ENCODE measurements at regions not wholly inside any gene's neighbourhood (a gene's known extent, or its start where the extent isn't known, plus 50 kb on each side); places are given as distances from the start of the nearest gene placed in this dataset.

GRCh38 chr6:94362061-94362864, 942.9 kb upstream of the EPHA7 start:
- no peak for DNase-seq

- DNase-seq, result no peak
Measured at GRCh38 chr6:94361304-94362060, 942.1 kb upstream of the EPHA7 start.

DNA sequence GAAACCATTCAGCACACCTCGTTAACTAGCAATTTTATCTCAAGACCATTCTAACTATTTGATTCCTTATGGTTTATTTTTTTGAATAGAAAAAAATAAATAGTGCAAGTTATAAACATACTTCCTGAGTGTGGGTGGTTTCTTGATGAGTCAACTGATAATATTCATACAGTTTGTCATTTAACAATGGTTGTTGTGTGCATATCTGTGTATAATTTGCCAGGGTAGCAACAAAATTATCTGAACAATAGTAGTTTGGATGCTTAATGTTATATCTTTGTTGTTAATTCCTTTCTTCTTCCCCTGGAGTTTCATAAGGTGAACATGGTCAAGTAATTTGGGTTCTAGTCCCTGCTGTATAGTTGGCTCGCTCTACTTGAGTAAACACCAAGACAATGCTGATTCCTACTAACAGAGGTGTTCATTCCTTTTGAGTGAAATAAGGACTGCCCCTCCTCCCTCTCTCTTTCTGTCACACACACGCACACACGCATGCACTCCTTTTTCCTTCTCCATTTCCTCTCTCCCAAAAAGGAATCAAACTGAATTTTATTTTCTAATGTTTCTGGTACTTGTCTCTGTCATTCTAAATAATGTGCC, 938.1 kb upstream of the EPHA7 start:
- DNase-seq, result no peak

DNA sequence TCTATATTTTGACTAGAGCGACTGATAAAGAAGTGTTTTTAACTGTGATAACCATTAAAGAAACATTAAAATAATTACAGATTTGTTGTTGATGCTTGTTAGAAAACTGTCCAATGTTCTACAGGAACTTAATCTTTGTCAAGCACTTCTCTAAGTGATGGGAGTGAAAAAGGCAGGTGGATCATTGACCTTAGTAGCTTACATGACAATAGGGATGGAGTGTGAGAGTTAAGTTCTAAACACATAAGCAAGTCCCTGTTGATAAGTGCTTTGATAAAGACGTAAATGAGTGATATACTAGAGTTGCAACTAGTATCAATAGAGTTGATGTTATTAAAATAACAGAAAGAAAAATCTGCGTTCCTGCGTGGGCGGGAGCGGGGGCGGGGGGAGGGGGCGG, 931.5 kb upstream of the EPHA7 start:
- no peak for DNase-seq

DNA sequence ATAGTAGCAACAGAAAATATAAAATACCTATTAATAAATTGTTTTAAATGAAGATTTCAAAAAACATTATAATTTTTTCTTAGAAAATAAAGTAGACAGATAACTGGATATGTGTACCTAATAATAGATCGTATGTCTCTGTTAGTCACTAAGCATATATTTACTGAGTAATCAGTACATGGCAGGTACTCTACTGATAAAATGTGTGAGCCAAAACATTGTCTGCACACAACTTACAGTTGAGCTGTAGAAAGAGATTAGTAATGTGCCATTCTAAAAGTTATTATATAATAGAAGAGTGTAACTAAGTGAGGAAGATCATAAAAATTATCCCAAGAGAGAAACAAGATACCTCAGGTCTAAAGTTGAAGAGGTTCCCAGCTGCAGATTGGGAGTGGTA, 929.9 kb upstream of the EPHA7 start:
- no peak for DNase-seq

DNA sequence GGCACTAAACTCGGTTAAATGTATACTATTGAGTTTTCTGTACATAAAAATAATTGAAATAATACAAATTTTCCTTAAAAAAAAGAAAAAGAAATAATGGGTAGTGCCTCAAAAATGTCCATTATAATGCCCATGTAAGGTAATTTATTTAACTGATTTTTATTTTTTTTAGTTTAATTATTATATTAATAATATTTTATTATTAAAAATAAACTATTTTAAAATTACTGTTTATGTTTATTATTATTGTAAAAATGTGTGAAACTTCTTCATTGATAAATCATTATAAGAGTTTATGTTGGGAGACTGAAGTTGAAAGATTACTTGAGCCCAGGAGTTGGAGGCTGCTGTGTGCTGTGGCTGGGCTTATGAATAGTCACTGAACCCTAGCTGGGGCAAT, 925.5 kb upstream of the EPHA7 start:
- DNase-seq, result no peak

DNA sequence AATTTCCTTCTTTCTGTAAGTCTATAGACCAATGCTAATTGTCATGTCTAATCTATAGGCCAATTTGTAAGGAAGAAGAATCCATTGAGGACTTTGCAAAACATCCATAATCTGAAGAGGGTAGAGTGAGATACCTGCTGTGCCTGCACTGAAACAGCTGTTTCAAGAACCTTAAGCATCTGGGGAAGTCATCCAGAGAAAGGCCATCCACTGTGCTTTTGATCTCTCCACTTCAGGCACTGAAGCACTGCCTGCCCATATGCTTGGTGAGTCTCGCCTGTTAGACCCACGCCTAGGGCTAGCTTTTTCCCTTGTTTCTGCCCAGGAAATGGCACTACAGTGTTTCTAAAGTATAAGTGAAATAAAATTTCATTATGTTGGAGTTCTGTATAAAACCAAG, 921.8 kb upstream of the EPHA7 start:
- no peak for DNase-seq

- no peak for DNase-seq
Measured at GRCh38 chr6:94323853-94324252, 904.5 kb upstream of the EPHA7 start.

GRCh38 chr6:94300424-94301144, 881.2 kb upstream of the EPHA7 start:
- no peak for DNase-seq

DNA sequence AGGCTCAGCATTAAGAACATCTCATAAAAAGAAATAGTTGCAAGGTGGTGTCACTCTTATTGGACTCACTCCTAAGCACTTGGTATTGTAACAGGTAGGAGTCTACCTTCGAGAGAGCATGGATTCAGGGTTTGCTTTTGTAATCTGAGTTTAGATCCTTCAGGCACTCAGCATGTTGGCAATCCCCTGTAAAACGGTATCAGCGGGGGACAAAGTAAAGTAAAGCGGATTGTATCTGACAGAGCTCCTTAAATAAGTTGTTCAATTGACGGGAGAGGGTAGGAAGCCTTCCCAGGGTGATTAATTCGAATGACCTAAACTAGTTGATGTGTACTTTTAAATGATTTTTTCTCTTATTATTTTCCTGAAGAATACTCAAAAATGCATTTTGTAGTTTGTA, 869.8 kb upstream of the EPHA7 start:
- no peak for DNase-seq

DNA sequence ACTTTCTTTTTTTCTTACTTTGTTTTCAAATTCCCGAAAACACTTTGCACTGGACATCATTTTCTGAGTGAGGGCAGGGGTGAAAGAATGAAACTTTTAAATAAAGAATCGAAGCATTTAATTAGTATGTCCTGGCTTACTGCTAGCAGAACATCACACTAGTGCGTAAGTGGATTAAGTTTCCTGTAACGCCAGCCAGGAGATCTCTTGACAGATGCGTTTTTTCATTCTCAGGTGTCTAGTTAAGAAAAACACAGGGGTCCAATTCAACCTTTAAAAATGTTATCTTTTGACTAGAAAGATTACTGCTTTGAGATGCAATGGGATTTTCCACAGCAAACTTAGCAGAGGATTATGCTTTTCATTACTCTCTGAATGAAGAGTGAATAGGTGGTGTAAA, 858.8 kb upstream of the EPHA7 start:
- DNase-seq, result no peak

GRCh38 chr6:94272327-94272726, 853.0 kb upstream of the EPHA7 start:
- DNase-seq, result no peak

DNA sequence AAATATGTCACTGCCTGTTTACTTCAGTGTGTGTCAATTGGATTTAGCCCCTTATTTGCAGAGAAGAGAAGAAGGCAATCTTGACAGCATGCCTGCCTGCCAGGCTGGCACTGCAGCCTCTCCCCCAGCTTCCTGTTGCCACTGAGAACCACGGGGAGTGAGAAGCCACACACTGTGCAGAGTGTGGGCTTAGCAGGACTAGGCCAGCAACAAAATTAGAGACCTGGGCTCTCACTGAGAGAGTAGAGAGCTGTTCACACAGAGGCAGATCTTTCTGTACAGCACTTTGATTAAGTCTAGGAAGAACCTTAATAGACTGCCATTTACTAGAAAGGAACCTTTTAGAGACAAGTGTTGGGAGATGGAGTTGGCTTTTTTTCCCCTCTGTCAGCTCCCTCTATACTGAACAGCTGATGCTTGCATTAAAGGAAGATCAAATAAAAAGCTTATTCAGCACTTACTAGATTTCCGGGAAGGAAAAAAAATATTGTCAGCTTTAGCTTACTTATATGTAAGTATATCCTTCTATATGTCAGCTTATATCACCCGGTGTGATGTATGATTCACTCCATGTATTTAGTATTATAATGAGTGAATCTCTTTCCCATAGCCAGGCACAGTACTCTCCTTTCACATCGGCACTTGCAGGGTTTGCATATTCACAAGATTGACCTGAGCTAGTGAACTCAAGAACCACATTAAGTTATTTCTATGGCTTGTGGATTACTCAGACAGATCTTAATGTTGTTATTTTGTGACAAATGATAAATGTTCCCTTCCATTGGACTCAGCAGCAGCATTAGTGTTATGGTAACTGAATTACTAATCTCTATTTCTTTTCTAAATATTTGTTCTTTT, 851.0 kb upstream of the EPHA7 start:
- DNase-seq, result no peak

DNA sequence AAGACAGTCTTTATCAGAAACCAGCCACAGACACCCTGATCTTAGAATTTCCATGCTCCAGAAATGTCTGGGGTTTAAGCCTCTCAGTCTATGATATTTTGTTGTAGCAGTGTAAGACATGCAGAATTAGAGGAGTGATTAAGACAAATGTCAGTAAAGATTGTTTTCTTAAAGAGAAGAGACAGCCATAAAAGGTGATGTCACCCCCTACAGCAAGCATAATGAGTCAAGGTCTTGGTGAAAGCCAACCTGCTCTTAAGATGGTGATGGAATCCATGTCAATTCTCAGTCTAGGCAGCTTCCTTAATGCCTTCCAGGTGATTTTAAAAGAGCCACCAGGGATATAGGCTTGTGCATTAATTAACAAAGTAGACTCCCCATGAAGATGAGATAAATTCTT, 849.9 kb upstream of the EPHA7 start:
- DNase-seq, result no peak

GRCh38 chr6:94260765-94261164, 841.4 kb upstream of the EPHA7 start:
- no peak for DNase-seq

- no peak for DNase-seq
Measured at GRCh38 chr6:94254689-94255088, 835.3 kb upstream of the EPHA7 start.

- DNase-seq, result no peak
Measured at GRCh38 chr6:94251878-94252277, 832.5 kb upstream of the EPHA7 start.

GRCh38 chr6:94245395-94245794, 826.0 kb upstream of the EPHA7 start:
- DNase-seq, result no peak

DNA sequence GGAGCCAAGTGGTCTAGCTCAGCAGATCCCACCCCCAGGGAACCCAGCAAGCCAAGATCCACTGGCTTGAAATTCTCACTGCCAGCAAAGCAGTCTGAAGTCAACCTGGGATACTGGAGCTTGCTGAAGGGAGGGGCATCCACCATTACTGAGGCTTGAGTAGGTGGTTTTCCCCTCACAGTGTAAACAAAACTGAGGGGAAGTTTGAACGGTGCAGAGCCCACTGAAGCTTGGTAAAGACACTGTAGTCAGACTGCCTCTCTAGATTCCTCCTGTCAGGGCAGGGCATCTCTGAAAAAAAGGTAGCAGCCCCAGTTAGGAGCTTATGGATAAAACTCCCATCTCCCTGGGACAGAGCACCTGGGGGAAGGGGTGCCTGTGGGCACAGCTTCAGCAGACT, 819.5 kb upstream of the EPHA7 start:
- DNase-seq, result no peak

GRCh38 chr6:94227741-94228140, 808.4 kb upstream of the EPHA7 start:
- no peak for DNase-seq

DNA sequence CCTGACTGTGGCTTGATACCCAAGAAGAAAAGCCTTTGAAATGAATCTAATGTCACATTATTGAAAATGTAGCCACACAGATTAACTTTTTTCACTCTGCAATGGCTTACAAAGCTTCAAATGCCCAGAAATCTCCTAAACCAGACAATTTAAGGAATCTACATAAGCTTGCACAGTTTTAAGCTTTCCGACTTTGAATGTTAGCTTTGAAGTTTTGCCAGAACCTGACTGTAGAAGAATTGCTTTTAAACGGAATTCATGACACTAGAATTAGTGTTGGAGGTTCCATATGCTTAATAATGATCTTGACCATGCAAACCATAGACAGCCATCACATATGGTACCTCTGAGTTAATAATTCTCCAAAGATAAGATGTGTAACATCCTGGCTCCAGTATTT, 798.5 kb upstream of the EPHA7 start:
- DNase-seq, result no peak

DNA sequence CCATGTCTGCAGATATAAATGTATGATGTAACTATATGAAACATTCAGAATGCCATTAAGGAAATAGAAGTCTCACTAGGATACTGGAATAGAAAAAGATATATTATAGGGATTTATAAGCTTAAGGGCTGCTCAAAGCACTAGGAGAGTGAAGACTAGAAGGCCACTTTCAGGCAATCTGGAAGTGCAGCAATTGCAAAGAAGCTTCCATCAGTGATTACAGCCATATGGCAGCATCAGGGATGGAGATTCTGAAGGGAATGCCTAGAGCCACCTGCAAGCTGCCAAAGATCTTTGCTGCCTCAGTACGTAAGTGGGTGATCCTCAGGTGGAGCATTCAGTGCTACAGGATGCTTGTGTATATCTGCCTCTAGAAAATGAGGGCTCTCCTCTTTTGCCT, 796.2 kb upstream of the EPHA7 start:
- DNase-seq, result no peak
